ENCODE measurements at regions not wholly inside any gene's neighbourhood (a gene's known extent, or its start where the extent isn't known, plus 50 kb on each side); places are given as distances from the start of the nearest gene placed in this dataset.
A peak's percentile ranks its signal among the peaks of the same experiment; 100 is the strongest.

DNA sequence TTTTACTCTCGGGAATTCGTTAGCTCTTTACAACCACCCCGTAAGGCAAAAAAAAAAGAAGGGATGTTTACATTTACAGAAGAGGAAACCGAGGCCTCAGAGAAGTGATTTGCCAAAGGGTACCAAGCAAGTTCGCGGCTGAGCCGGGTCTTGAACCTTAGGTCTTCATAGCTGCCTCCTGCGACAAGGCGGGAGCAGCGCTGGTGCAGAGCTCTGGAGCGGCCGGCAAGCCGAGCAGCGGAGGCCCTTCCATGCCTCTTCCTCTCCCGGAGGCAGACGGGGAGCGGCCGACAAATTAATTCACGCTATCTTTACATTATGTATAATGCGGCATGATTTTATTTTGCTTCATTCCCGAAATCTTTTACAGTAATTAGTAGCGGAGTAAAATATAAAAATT, 536.3 kb downstream of the INSC start:
- DNase-seq: no peak
- WGBS, 4 donors: 86 to 93% (median 92%) methylated on average over 22 of the region's 22 CpGs

GRCh38 chr11:15651816-15652215, 537.1 kb downstream of the INSC start:
- Histone ChIP-seq H3K4me3 (peak overlapping the region in 8 of 12 donors; percentile 17 to 40 (median 26)), H3K36me3 (no peaks in the 10 kb centered on the region), H3K27ac (peak overlapping the region in 5 of 12 donors; percentile 1 to 83 (median 63)), H3K9me3 (no peaks in the 10 kb centered on the region), H3K27me3 (peaks cover 0 to 16% (median 0%) of the 10 kb centered on the region in 9 donors), H3K4me1 (peaks cover 0 to 28% (median 17%) of the 10 kb centered on the region in 12 donors)
- intact Hi-C loops (cut with DNase I): loop anchor here (2.0 to 10.0 kb wide), 10 partner anchors 143 to 1085 kb away; partner anchors contain the start of gene C11orf58 (in 1 of the 10)
- ATAC-seq: no peak
- TF ChIP-seq, protein P1, sequence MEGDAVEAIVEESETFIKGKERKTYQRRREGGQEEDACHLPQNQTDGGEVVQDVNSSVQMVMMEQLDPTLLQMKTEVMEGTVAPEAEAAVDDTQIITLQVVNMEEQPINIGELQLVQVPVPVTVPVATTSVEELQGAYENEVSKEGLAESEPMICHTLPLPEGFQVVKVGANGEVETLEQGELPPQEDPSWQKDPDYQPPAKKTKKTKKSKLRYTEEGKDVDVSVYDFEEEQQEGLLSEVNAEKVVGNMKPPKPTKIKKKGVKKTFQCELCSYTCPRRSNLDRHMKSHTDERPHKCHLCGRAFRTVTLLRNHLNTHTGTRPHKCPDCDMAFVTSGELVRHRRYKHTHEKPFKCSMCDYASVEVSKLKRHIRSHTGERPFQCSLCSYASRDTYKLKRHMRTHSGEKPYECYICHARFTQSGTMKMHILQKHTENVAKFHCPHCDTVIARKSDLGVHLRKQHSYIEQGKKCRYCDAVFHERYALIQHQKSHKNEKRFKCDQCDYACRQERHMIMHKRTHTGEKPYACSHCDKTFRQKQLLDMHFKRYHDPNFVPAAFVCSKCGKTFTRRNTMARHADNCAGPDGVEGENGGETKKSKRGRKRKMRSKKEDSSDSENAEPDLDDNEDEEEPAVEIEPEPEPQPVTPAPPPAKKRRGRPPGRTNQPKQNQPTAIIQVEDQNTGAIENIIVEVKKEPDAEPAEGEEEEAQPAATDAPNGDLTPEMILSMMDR (IDR thresholded peaks at IDR 0.05): no peak
- no peak for TF ChIP-seq POLR2A (IDR thresholded peaks at IDR 0.05)
- peak in 1 of 5 donors; percentile 32 for DNase-seq
- 59 to 67% (median 62%) methylated on average over 11 of the region's 11 CpGs for WGBS, 4 donors

More for the DNA sequence above, 536.3 kb downstream of the INSC start:
- intact Hi-C loops (cut with DNase I): loop anchor here (2.0 to 10.0 kb wide), 10 partner anchors 144 to 1086 kb away; partner anchors contain the start of gene C11orf58 (in 1 of the 10)
- TF ChIP-seq POLR2A (IDR thresholded peaks at IDR 0.05): no peak
- Histone ChIP-seq H3K9me3 (no peaks in the 10 kb centered on the region), H3K4me3 (peak overlapping the region in 1 of 12 donors; percentile 34), H3K27ac (peak overlapping the region in 9 of 12 donors; percentile 45 to 84 (median 76)), H3K36me3 (no peaks in the 10 kb centered on the region), H3K27me3 (peaks cover 0 to 16% (median 0%) of the 10 kb centered on the region in 9 donors), H3K4me1 (peaks cover 0 to 28% (median 17%) of the 10 kb centered on the region in 12 donors)
- no peak for ATAC-seq

DNA sequence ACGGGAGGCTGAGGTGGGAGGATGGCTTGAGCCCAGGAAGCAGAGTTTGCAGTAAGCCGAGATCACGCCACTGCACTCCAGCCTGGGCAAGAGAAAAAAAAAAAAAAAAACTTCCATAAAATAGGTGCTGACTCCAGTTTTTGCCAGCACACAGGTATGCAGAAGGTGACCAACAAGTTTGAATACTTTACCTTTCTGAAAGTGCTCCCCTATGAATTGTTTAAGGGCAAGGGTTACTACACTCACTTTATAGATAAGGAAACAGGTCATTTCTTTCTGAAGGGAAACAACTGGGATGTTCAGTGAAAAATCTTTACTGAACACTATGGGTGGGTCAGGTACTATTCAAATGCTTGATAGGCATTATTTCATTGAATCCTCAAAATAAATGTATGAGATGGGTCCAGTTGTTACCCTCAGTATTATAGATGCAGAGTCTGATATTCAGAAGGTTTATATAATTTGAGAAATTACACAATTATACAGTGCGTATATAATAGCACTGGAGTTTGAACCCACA, 538.5 kb downstream of the INSC start:
- Histone ChIP-seq H3K27ac (no peak overlapping the region), H3K4me1 (peaks cover 0 to 28% (median 17%) of the 10 kb centered on the region in 12 donors), H3K36me3 (no peaks in the 10 kb centered on the region), H3K9me3 (no peaks in the 10 kb centered on the region), H3K4me3 (no peak overlapping the region), H3K27me3 (peaks cover 0 to 16% (median 0%) of the 10 kb centered on the region in 9 donors)
- DNase-seq (no peak), ATAC-seq (no peak)
- intact Hi-C loops (cut with DNase I): loop anchor here in 9 of 10 donors (5.0 to 10.0 kb wide), 7 partner anchors 142 to 1084 kb away; partner anchors contain the start of gene C11orf58 (in 1 of the 9)
- no peak for TF ChIP-seq POLR2A (IDR thresholded peaks at IDR 0.05)
- TF ChIP-seq, protein P1 (IDR thresholded peaks at IDR 0.05): no peak
- WGBS, 4 donors: 93 to 99% (median 97%) methylated on average over 4 of the region's 4 CpGs

GRCh38 chr11:15654451-15654850, 539.7 kb downstream of the INSC start:
- DNase-seq (no peak), ATAC-seq (no peak)
- WGBS, 4 donors: 72 to 84% (median 79%) methylated on average over 3 to 4 of the region's 4 CpGs
- Histone ChIP-seq H3K36me3 (no peaks in the 10 kb centered on the region), H3K27me3 (peaks cover 0 to 16% (median 0%) of the 10 kb centered on the region in 9 donors), H3K4me1 (peaks cover 0 to 23% (median 14%) of the 10 kb centered on the region in 12 donors), H3K4me3 (no peak overlapping the region), H3K27ac (no peak overlapping the region), H3K9me3 (no peaks in the 10 kb centered on the region)
- intact Hi-C loops (cut with DNase I): loop anchor here in 9 of 10 donors (5.0 to 10.0 kb wide), 7 partner anchors 140 to 1083 kb away; partner anchors contain the start of gene C11orf58 (in 1 of the 9)
- no peak for TF ChIP-seq POLR2A (IDR thresholded peaks at IDR 0.05)
- TF ChIP-seq, protein P1 (IDR thresholded peaks at IDR 0.05): no peak
